Activated CD8-positive, alpha-beta memory T cell treated with anti-CD3 and anti-CD28 coated beads for 48 hours (primary cell): ENCODE measurements at regions not wholly inside any gene's neighbourhood (a gene's known extent, or its start where the extent isn't known, plus 50 kb on each side); places are given as distances from the start of the nearest gene placed in this dataset.

ENCODE experiments used
- DNase-seq, 3 experiments: peaks; one replicate each; pipeline ENCODE4 v3.0.0-alpha.2; 2020; ENCODE audit warnings: low read depth in 2 of 3, low spot score in 2 of 3

GRCh38 chr9:121598965-121599871 is 52.2 kb upstream of the DAB2IP start:
- DNase-seq: no peak

- no peak for DNase-seq
Observed at GRCh38 chr9:121599872-121600585, 51.4 kb upstream of the DAB2IP start.

- no peak for DNase-seq
Observed at GRCh38 chr9:121601194-121601593, 50.2 kb upstream of the DAB2IP start.
